Astrocyte (in vitro differentiated cells and primary cell): ENCODE measurements at regions not wholly inside any gene's neighbourhood (a gene's known extent, or its start where the extent isn't known, plus 50 kb on each side); places are given as distances from the start of the nearest gene placed in this dataset.

Experiments used
- DNase-seq: peaks from one replicate; pipeline ENCODE4 v3.0.0-alpha.2; 2010; ENCODE audit warnings: low read depth
- FAIRE-seq: peaks from 2 replicates; lab custom pipeline; 2011; peaks lifted over from hg19 to GRCh38; lab: Jason Lieb, UNC
- H2AFZ ChIP-seq: 2 replicates; pipeline ENCODE4 v1.6.0; 2012; ENCODE audit warnings: low read depth, low read length, inconsistent platforms
- H3K27ac ChIP-seq: 2 replicates; pipeline ENCODE4 v1.5.1; 2011; ENCODE audit warnings: low read depth, low read length, inconsistent platforms
- H3K27me3 ChIP-seq: 2 replicates; pipeline ENCODE4 v1.6.0; 2011; ENCODE audit warnings: low read length, inconsistent platforms; ENCODE audit not compliant: insufficient read depth
- H3K36me3 ChIP-seq: 2 replicates; pipeline ENCODE4 v1.5.1; 2011; ENCODE audit warnings: low read length, inconsistent platforms; ENCODE audit not compliant: insufficient read depth
- H3K4me1 ChIP-seq: 2 replicates; pipeline ENCODE4 v1.5.1; 2011; ENCODE audit warnings: low read length, inconsistent platforms; ENCODE audit not compliant: insufficient read depth
- H3K4me2 ChIP-seq: 2 replicates; pipeline ENCODE4 v1.6.0; 2012; ENCODE audit warnings: low read length, inconsistent platforms
- H3K4me3 ChIP-seq: 2 replicates; pipeline ENCODE4 v1.5.1; 2011; ENCODE audit warnings: low read depth, mild to moderate bottlenecking, low read length, inconsistent platforms; ENCODE audit not compliant: insufficient read depth
- H3K79me2 ChIP-seq: 2 replicates; pipeline ENCODE4 v1.6.0; 2012; ENCODE audit warnings: mild to moderate bottlenecking, low read length, inconsistent platforms; ENCODE audit not compliant: insufficient read depth
- H3K9ac ChIP-seq: 2 replicates; pipeline ENCODE4 v1.6.0; 2012; ENCODE audit warnings: mild to moderate bottlenecking, low read length, inconsistent platforms
- H3K9me3 ChIP-seq: 2 replicates; pipeline ENCODE4 v1.5.1; 2012; ENCODE audit warnings: low read depth, mild to moderate bottlenecking, low read length, inconsistent platforms; ENCODE audit not compliant: insufficient read depth
- H4K20me1 ChIP-seq: 2 replicates; pipeline ENCODE4 v1.6.0; 2012; ENCODE audit warnings: low read length, inconsistent platforms; ENCODE audit not compliant: insufficient read depth
- H3K27ac Mint-ChIP-seq: one replicate; pipeline ENCODE4 v1.8.0; 2021; ENCODE audit warnings: mild to moderate bottlenecking, mixed read lengths; ENCODE audit not compliant: unreplicated experiment
- H3K27me3 Mint-ChIP-seq: one replicate; pipeline ENCODE4 v1.8.0; 2021; ENCODE audit warnings: low read depth, mixed read lengths; ENCODE audit not compliant: unreplicated experiment
- H3K36me3 Mint-ChIP-seq: one replicate; pipeline ENCODE4 v1.8.0; 2021; ENCODE audit warnings: low read depth, mixed read lengths; ENCODE audit not compliant: unreplicated experiment
- H3K4me1 Mint-ChIP-seq: one replicate; pipeline ENCODE4 v1.8.0; 2021; ENCODE audit warnings: low read depth, mixed read lengths; ENCODE audit not compliant: unreplicated experiment
- H3K4me3 Mint-ChIP-seq: one replicate; pipeline ENCODE4 v1.8.0; 2021; ENCODE audit warnings: mild to moderate bottlenecking, moderate library complexity, mixed read lengths; ENCODE audit not compliant: unreplicated experiment
- H3K9me3 Mint-ChIP-seq: one replicate; pipeline ENCODE4 v1.8.0; 2021; ENCODE audit warnings: mild to moderate bottlenecking, mixed read lengths; ENCODE audit not compliant: unreplicated experiment
- CTCF ChIP-seq: IDR thresholded peaks from 2 replicates; pipeline ENCODE4 v1.5.1; 2011; ENCODE audit warnings: low read depth, mild to moderate bottlenecking, inconsistent platforms, low read length, moderate library complexity; ENCODE audit not compliant: insufficient read depth
- EZH2 ChIP-seq: IDR thresholded peaks from 2 replicates; pipeline ENCODE4 v1.6.1; 2012; ENCODE audit warnings: mild to moderate bottlenecking, low read length, inconsistent platforms; ENCODE audit not compliant: insufficient read depth

GRCh38 chr7:22879280-22879679 lies 56.6 kb upstream of the TOMM7 start:
- H3K4me1 ChIP-seq: no peaks in the 10 kb centered on the region
- no peak overlapping the region for H3K4me3 Mint-ChIP-seq
- H3K4me2 ChIP-seq: no peak overlapping the region
- no peaks in the 10 kb centered on the region for H3K36me3 ChIP-seq
- TF ChIP-seq EZH2 (no peak), CTCF (no peak)
- no peak for FAIRE-seq
- H3K36me3 Mint-ChIP-seq: peaks cover 13% of the 10 kb centered on the region
- H3K27ac ChIP-seq: no peak overlapping the region
- H3K9me3 Mint-ChIP-seq: peaks cover 4% of the 10 kb centered on the region
- no peaks in the 10 kb centered on the region for H4K20me1 ChIP-seq
- DNase-seq: no peak
- no peak overlapping the region for H2AFZ ChIP-seq
- H3K27me3 ChIP-seq: no peaks in the 10 kb centered on the region
- no peak overlapping the region for H3K27ac Mint-ChIP-seq
- no peaks in the 10 kb centered on the region for H3K9me3 ChIP-seq
- no peaks in the 10 kb centered on the region for H3K4me1 Mint-ChIP-seq
- no peak overlapping the region for H3K9ac ChIP-seq
- H3K79me2 ChIP-seq: no peaks in the 10 kb centered on the region
- H3K27me3 Mint-ChIP-seq: peaks cover 3% of the 10 kb centered on the region
- no peak overlapping the region for H3K4me3 ChIP-seq

- peaks cover 9% of the 10 kb centered on the region for H3K36me3 Mint-ChIP-seq
- no peak overlapping the region for H2AFZ ChIP-seq
- H3K27ac Mint-ChIP-seq: no peak overlapping the region
- H3K4me1 Mint-ChIP-seq: no peaks in the 10 kb centered on the region
- H3K79me2 ChIP-seq: no peaks in the 10 kb centered on the region
- H4K20me1 ChIP-seq: no peaks in the 10 kb centered on the region
- H3K36me3 ChIP-seq: no peaks in the 10 kb centered on the region
- H3K9me3 ChIP-seq: no peaks in the 10 kb centered on the region
- H3K4me1 ChIP-seq: no peaks in the 10 kb centered on the region
- H3K27me3 Mint-ChIP-seq: peaks cover 3% of the 10 kb centered on the region
- H3K4me2 ChIP-seq: no peak overlapping the region
- H3K27ac ChIP-seq: no peak overlapping the region
- DNase-seq (no peak), FAIRE-seq (no peak)
- no peak overlapping the region for H3K4me3 Mint-ChIP-seq
- no peaks in the 10 kb centered on the region for H3K27me3 ChIP-seq
- no peak overlapping the region for H3K4me3 ChIP-seq
- no peak overlapping the region for H3K9ac ChIP-seq
- no peak for TF ChIP-seq EZH2
- TF ChIP-seq CTCF: no peak
- no peaks in the 10 kb centered on the region for H3K9me3 Mint-ChIP-seq
Observed at GRCh38 chr7:22876986-22877729, 54.5 kb upstream of the TOMM7 start.

DNA sequence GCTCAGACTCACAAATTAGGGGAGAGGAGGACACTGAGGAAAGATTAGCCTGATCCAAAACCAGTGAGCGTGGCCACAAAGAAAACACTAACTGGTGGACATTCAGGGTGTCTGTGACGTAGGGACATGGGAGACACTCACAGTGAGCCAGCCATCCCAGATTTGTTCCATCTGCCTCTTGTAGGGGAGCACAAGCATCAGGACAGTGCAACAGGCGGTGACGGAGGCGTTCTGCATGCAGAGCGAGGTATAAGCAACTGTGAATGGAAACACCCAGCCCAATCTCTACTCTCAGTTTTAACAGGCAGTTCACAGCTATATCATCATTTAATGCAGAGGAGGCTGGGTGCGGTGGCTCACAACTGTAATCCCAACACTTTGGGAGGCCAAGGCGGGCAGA lies 52.8 kb upstream of the TOMM7 start:
- no peaks in the 10 kb centered on the region for H3K9me3 Mint-ChIP-seq
- H3K9ac ChIP-seq: no peak overlapping the region
- no peak for TF ChIP-seq CTCF
- no peak for TF ChIP-seq EZH2
- H3K4me1 ChIP-seq: no peaks in the 10 kb centered on the region
- H2AFZ ChIP-seq: no peak overlapping the region
- no peak overlapping the region for H3K4me3 Mint-ChIP-seq
- no peaks in the 10 kb centered on the region for H4K20me1 ChIP-seq
- H3K4me1 Mint-ChIP-seq: no peaks in the 10 kb centered on the region
- no peaks in the 10 kb centered on the region for H3K9me3 ChIP-seq
- H3K27ac ChIP-seq: no peak overlapping the region
- no peaks in the 10 kb centered on the region for H3K79me2 ChIP-seq
- H3K4me2 ChIP-seq: no peak overlapping the region
- no peak for FAIRE-seq
- H3K36me3 ChIP-seq: no peaks in the 10 kb centered on the region
- no peak overlapping the region for H3K27ac Mint-ChIP-seq
- H3K4me3 ChIP-seq: no peak overlapping the region
- no peak for DNase-seq
- no peaks in the 10 kb centered on the region for H3K27me3 ChIP-seq
- peaks cover 7% of the 10 kb centered on the region for H3K36me3 Mint-ChIP-seq
- H3K27me3 Mint-ChIP-seq: peaks cover 3% of the 10 kb centered on the region
